Heart left ventricle (tissue), 13 donors: ENCODE measurements at regions not wholly inside any gene's neighbourhood (a gene's known extent, or its start where the extent isn't known, plus 50 kb on each side); places are given as distances from the start of the nearest gene placed in this dataset.

Experiments used
- POLR2A ChIP-seq, 2 donors: fragments of 450-650 bp; IDR thresholded peaks; one replicate each; pipeline ENCODE4 v1.6.1; 2017; ENCODE audit warnings: antibody characterized with exemption in 2 of 2, mild to moderate bottlenecking in 2 of 2, moderate library complexity in 2 of 2
- TF ChIP-seq, protein P1 (sequence below), 12 donors: fragments of 200-600 bp; sonication (generic) in 4 of 12; IDR thresholded peaks; one replicate each; pipeline versions ENCODE4 v1.5.0 to v1.8.0; 2018 to 2022; ENCODE audit warnings: antibody characterized with exemption in 12 of 12, mild to moderate bottlenecking in 5 of 12
- donor health status: ischemic (EF 13 %, LVEDD 7.1; RV severe dilation, severe dysfunction).
- donor health status: DM: no; HTN: yes; CAD: no.
- donor health status: DM: no; HTN: no; CAD: no.
- donor health status: ischemic (EF 25% LVEDD 6.9; RV normal size, moderate dysfunction).
- donor health status: ischemic (EF 25% LVEDD 5.7; RV mildly dilated, moderate dysfunction).
- donor health status: ischemic (EF 35%, LVEDD 5.7; RV mildly dilated, moderate dysfunction).
- donor health status: nonischemic (EF 11% LVEDD 7.7; RV severe dilation, severe dysfunction).
- donor health status: DM: yes; HTN: yes; CAD: no.
- donor health status: PGD.
- donor health status: ischemic (EF 29% LVEDD 5.4; RV normal size, mild dysfunction).
- donor health status: nonischemic (EF 23%, LVEDD 6.1; RV moderate dilation, normal function).

DNA sequence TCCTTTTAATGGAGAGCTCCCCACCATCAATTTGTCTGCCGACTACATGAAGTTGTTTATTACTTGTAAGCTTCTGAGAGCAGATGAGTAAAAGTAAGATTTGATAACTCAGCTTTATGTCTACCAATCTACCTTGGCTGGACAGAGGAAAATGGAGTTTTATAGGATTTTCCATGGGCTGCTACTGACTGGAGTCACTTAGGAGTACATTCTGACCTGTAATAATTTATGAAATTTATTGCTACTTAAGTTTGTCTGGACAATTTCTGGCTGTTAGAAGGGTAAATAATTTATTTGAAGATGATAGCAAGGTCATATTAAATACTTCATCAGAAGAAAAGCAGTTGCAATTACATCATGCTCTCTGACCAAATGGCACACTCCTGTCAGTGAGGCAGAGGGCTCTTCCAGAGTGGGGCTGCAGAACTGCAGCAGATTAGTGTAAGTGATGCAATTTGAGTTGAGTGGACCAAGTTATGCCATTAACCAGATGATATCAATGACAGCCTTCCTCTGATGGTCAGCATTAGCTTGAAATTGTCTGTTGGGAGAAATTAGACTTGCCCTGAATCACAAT lies 736.7 kb upstream of the PTBP2 start:
- no peak for TF ChIP-seq POLR2A (IDR thresholded peaks at IDR 0.05)
- TF ChIP-seq, protein P1, sequence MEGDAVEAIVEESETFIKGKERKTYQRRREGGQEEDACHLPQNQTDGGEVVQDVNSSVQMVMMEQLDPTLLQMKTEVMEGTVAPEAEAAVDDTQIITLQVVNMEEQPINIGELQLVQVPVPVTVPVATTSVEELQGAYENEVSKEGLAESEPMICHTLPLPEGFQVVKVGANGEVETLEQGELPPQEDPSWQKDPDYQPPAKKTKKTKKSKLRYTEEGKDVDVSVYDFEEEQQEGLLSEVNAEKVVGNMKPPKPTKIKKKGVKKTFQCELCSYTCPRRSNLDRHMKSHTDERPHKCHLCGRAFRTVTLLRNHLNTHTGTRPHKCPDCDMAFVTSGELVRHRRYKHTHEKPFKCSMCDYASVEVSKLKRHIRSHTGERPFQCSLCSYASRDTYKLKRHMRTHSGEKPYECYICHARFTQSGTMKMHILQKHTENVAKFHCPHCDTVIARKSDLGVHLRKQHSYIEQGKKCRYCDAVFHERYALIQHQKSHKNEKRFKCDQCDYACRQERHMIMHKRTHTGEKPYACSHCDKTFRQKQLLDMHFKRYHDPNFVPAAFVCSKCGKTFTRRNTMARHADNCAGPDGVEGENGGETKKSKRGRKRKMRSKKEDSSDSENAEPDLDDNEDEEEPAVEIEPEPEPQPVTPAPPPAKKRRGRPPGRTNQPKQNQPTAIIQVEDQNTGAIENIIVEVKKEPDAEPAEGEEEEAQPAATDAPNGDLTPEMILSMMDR (IDR thresholded peaks at IDR 0.05), result no peak
